Trophoblast cell (in vitro differentiated cells and primary cell): ENCODE measurements at regions not wholly inside any gene's neighbourhood (a gene's known extent, or its start where the extent isn't known, plus 50 kb on each side); places are given as distances from the start of the nearest gene placed in this dataset.

Experiments
- DNase-seq, 2 donors: peaks; one replicate each; pipeline ENCODE4 v3.0.0-alpha.2; 2016
- H2AFZ ChIP-seq: 2 replicates; pipeline ENCODE4 v1.6.1; 2013; ENCODE audit warnings: low read length, moderate library complexity, mild to moderate bottlenecking; ENCODE audit not compliant: insufficient read depth, poor library complexity
- H2AK5ac ChIP-seq: 2 replicates; pipeline ENCODE4 v1.6.1; 2013; ENCODE audit warnings: mild to moderate bottlenecking, low read length
- H2BK120ac ChIP-seq: 2 replicates; pipeline ENCODE4 v1.6.1; 2013; ENCODE audit warnings: low read length, mild to moderate bottlenecking, moderate library complexity; ENCODE audit not compliant: insufficient read depth, poor library complexity
- H2BK12ac ChIP-seq: 2 replicates; pipeline ENCODE4 v1.6.1; 2013; ENCODE audit warnings: mild to moderate bottlenecking, low read length, moderate library complexity
- H2BK5ac ChIP-seq: 2 replicates; pipeline ENCODE4 v1.6.1; 2013; ENCODE audit warnings: low read length, low read depth, moderate library complexity, mild to moderate bottlenecking; ENCODE audit not compliant: poor library complexity
- H3K14ac ChIP-seq: 2 replicates; pipeline ENCODE4 v1.6.1; 2013; ENCODE audit warnings: mild to moderate bottlenecking, low read length
- H3K18ac ChIP-seq: 2 replicates; pipeline ENCODE4 v1.6.1; 2013; ENCODE audit warnings: mild to moderate bottlenecking, low read length
- H3K23ac ChIP-seq: 2 replicates; pipeline ENCODE4 v1.6.1; 2013; ENCODE audit warnings: low read length
- H3K27ac ChIP-seq: 2 replicates; pipeline ENCODE4 v1.5.1; 2013; ENCODE audit warnings: low read depth, mild to moderate bottlenecking, inconsistent platforms, low read length, moderate library complexity
- H3K27me3 ChIP-seq: 2 replicates; pipeline ENCODE4 v1.6.1; 2013; ENCODE audit warnings: inconsistent platforms, mild to moderate bottlenecking, low read length, moderate library complexity; ENCODE audit not compliant: insufficient read depth
- H3K36me3 ChIP-seq, 2 experiments: 1 replicate in 1 of 2; 2 replicates in 1 of 2; pipeline ENCODE4 v1.6.1; 2013; ENCODE audit warnings: low read length in 2 of 2, mild to moderate bottlenecking in 2 of 2, moderate library complexity in 1 of 2; ENCODE audit not compliant: insufficient read depth in 2 of 2, control insufficient read depth in 1 of 2
- H3K4ac ChIP-seq: 2 replicates; pipeline ENCODE4 v1.6.1; 2013; ENCODE audit warnings: low read depth, mild to moderate bottlenecking, low read length, moderate library complexity
- H3K4me1 ChIP-seq, 2 experiments: 1 replicate in 1 of 2; 2 replicates in 1 of 2; pipeline ENCODE4 v1.6.1; 2013; ENCODE audit warnings: low read length in 2 of 2, mild to moderate bottlenecking in 2 of 2, moderate library complexity in 1 of 2; ENCODE audit not compliant: insufficient read depth in 2 of 2, control insufficient read depth in 1 of 2
- H3K4me2 ChIP-seq: 2 replicates; pipeline ENCODE4 v1.6.1; 2013; ENCODE audit warnings: inconsistent platforms, mild to moderate bottlenecking, low read length, moderate library complexity
- H3K4me3 ChIP-seq: 2 replicates; pipeline ENCODE4 v1.5.1; 2013; ENCODE audit warnings: mild to moderate bottlenecking, low read depth, low read length, inconsistent platforms
- H3K79me1 ChIP-seq: one replicate; pipeline ENCODE4 v1.6.1; 2013; ENCODE audit warnings: low read length
- H3K79me2 ChIP-seq: 2 replicates; pipeline ENCODE4 v1.6.1; 2013; ENCODE audit warnings: low read length, mild to moderate bottlenecking; ENCODE audit not compliant: control insufficient read depth, insufficient read depth, poor library complexity
- H3K9ac ChIP-seq: 2 replicates; pipeline ENCODE4 v1.6.1; 2013; ENCODE audit warnings: mild to moderate bottlenecking, low read length
- H3K9me3 ChIP-seq: 2 replicates; pipeline ENCODE4 v1.6.1; 2013; ENCODE audit warnings: low read depth, mild to moderate bottlenecking, control low read depth, inconsistent platforms, low read length; ENCODE audit not compliant: insufficient read depth
- H4K12ac ChIP-seq: 2 replicates; pipeline ENCODE4 v1.6.1; 2013; ENCODE audit warnings: low read depth, mild to moderate bottlenecking, low read length, moderate library complexity
- H4K8ac ChIP-seq: 2 replicates; pipeline ENCODE4 v1.6.1; 2013; ENCODE audit warnings: low read depth, mild to moderate bottlenecking, low read length, moderate library complexity
- H4K91ac ChIP-seq: one replicate; pipeline ENCODE4 v1.6.1; 2013; ENCODE audit warnings: low read depth, mild to moderate bottlenecking, low read length, moderate library complexity
- WGBS: extraction: QIAGEN DNeasy Blood & Tissue Kit; methylation state at CpG from one replicate; pipeline ENCODE4 v1.1.7; 2013; ENCODE audit warnings: missing lambda C conversion rate; ENCODE audit not compliant: insufficient read length, insufficient coverage; ENCODE audit errors: extremely low coverage; 5-methylcytosine and 5-hydroxymethylcytosine counted together

- no peaks in the 10 kb centered on the region for H3K79me1 ChIP-seq
- no peak overlapping the region for H2AK5ac ChIP-seq
- H4K12ac ChIP-seq, result no peak overlapping the region
- no peak overlapping the region for H3K18ac ChIP-seq
- WGBS, result no CpG with 5 or more reads among the region's 4 CpGs
- H2BK12ac ChIP-seq, result no peak overlapping the region
- no peak overlapping the region for H2BK120ac ChIP-seq
- H3K9me3 ChIP-seq, result no peaks in the 10 kb centered on the region
- no peak overlapping the region for H3K14ac ChIP-seq
- H3K36me3 ChIP-seq, result no peaks in the 10 kb centered on the region
- H2AFZ ChIP-seq, result no peak overlapping the region
- no peak overlapping the region for H3K9ac ChIP-seq
- H3K4me1 ChIP-seq, result peaks cover 2 to 3% of the 10 kb centered on the region in 2 experiments
- no peak overlapping the region for H4K91ac ChIP-seq
- H3K27me3 ChIP-seq, result no peaks in the 10 kb centered on the region
- no peak overlapping the region for H3K4me2 ChIP-seq
- no peak overlapping the region for H3K4ac ChIP-seq
- no peak overlapping the region for H2BK5ac ChIP-seq
- no peak overlapping the region for H4K8ac ChIP-seq
- no peak overlapping the region for H3K23ac ChIP-seq
- H3K27ac ChIP-seq, result no peak overlapping the region
- H3K79me2 ChIP-seq, result no peaks in the 10 kb centered on the region
- no peak for DNase-seq
- H3K4me3 ChIP-seq, result no peak overlapping the region
Observed at GRCh38 chr7:68507668-68508067, 1090.6 kb upstream of the AUTS2 start.

GRCh38 chr7:68509054-68509453 lies 1089.2 kb upstream of the AUTS2 start:
- Histone ChIP-seq H3K4me3 (no peak overlapping the region), H3K79me2 (no peaks in the 10 kb centered on the region), H3K4ac (no peak overlapping the region), H3K4me1 (peaks cover 2 to 3% of the 10 kb centered on the region in 2 experiments), H3K27ac (no peak overlapping the region), H3K9me3 (no peaks in the 10 kb centered on the region), H2AFZ (no peak overlapping the region), H2BK120ac (no peak overlapping the region), H4K8ac (no peak overlapping the region), H3K36me3 (no peaks in the 10 kb centered on the region), H3K14ac (no peak overlapping the region), H3K18ac (no peak overlapping the region), H2BK12ac (no peak overlapping the region), H3K23ac (no peak overlapping the region), H3K27me3 (no peaks in the 10 kb centered on the region), H4K12ac (no peak overlapping the region), H2BK5ac (no peak overlapping the region), H3K79me1 (no peaks in the 10 kb centered on the region), H3K4me2 (no peak overlapping the region), H3K9ac (no peak overlapping the region), H4K91ac (no peak overlapping the region), H2AK5ac (no peak overlapping the region)
- no CpG with 5 or more reads among the region's 3 CpGs for WGBS
- no peak for DNase-seq

GRCh38 chr7:68509603-68510002 lies 1088.7 kb upstream of the AUTS2 start:
- Histone ChIP-seq H3K79me1 (no peaks in the 10 kb centered on the region), H3K79me2 (no peaks in the 10 kb centered on the region), H4K91ac (no peak overlapping the region), H2BK120ac (no peak overlapping the region), H3K27me3 (no peaks in the 10 kb centered on the region), H2BK5ac (no peak overlapping the region), H3K18ac (no peak overlapping the region), H3K9ac (no peak overlapping the region), H2AK5ac (no peak overlapping the region), H4K12ac (no peak overlapping the region), H4K8ac (no peak overlapping the region), H3K4ac (no peak overlapping the region), H3K4me1 (peaks cover 2 to 3% of the 10 kb centered on the region in 2 experiments), H3K4me2 (no peak overlapping the region), H3K14ac (no peak overlapping the region), H3K27ac (no peak overlapping the region), H2BK12ac (no peak overlapping the region), H2AFZ (no peak overlapping the region), H3K23ac (no peak overlapping the region), H3K4me3 (no peak overlapping the region), H3K36me3 (no peaks in the 10 kb centered on the region), H3K9me3 (no peaks in the 10 kb centered on the region)
- no peak for DNase-seq
- WGBS, result no CpG with 5 or more reads among the region's 5 CpGs

DNA sequence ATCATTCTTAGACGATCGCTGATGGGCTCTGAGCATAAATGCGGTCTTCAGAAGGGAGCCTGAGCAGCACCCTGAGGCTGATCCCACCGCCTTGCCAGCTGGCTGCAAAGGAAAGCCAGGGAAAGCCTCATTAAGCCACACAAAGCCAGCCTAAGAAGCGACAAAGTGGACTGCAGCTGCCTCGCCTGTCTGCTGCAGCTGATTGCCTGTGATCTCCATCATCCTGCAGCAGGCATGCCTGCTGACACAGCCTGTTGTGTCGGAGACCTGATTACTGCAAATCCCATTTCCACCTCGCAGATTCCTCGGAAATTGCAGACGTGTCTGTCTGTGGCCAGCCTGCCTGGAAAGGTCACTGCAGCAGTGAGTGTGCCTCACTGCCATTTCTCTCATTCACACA lies 1087.0 kb upstream of the AUTS2 start:
- H3K23ac ChIP-seq, result no peak overlapping the region
- H3K36me3 ChIP-seq, result no peaks in the 10 kb centered on the region
- no peaks in the 10 kb centered on the region for H3K27me3 ChIP-seq
- no peak for DNase-seq
- peaks cover 2 to 3% of the 10 kb centered on the region in 2 experiments for H3K4me1 ChIP-seq
- H4K91ac ChIP-seq, result no peak overlapping the region
- no CpG with 5 or more reads among the region's 10 CpGs for WGBS
- no peaks in the 10 kb centered on the region for H3K9me3 ChIP-seq
- no peak overlapping the region for H4K8ac ChIP-seq
- H2BK12ac ChIP-seq, result no peak overlapping the region
- no peak overlapping the region for H2BK120ac ChIP-seq
- H2AK5ac ChIP-seq, result no peak overlapping the region
- no peak overlapping the region for H4K12ac ChIP-seq
- H3K4me3 ChIP-seq, result no peak overlapping the region
- no peak overlapping the region for H2BK5ac ChIP-seq
- H3K4ac ChIP-seq, result no peak overlapping the region
- H3K27ac ChIP-seq, result no peak overlapping the region
- H2AFZ ChIP-seq, result no peak overlapping the region
- H3K79me1 ChIP-seq, result no peaks in the 10 kb centered on the region
- no peak overlapping the region for H3K4me2 ChIP-seq
- no peak overlapping the region for H3K9ac ChIP-seq
- no peak overlapping the region for H3K18ac ChIP-seq
- no peak overlapping the region for H3K14ac ChIP-seq
- H3K79me2 ChIP-seq, result no peaks in the 10 kb centered on the region
